Uterus (tissue), 3 donors: ENCODE measurements at regions not wholly inside any gene's neighbourhood (a gene's known extent, or its start where the extent isn't known, plus 50 kb on each side); places are given as distances from the start of the nearest gene placed in this dataset.

Experiments
- DNase-seq, 2 donors: peaks; one replicate each; pipeline ENCODE4 v3.0.0-alpha.2; 2019 to 2020
- H3K27ac ChIP-seq, 2 donors: fragments of 200-600 bp; sonication (generic); 1 replicate in 1 of 2; 2 replicates in 1 of 2; pipeline ENCODE4 v1.5.1; 2016 to 2018
- H3K27me3 ChIP-seq, 2 donors: fragments of 200-600 bp; sonication (generic); one replicate each; pipeline ENCODE4 v1.5.1; 2018 to 2019; ENCODE audit warnings: control low read depth in 1 of 2
- H3K36me3 ChIP-seq, 2 donors: fragments of 200-600 bp; sonication (generic); one replicate each; pipeline ENCODE4 v1.5.1; 2019; ENCODE audit warnings: control low read depth in 1 of 2
- H3K4me1 ChIP-seq, 2 donors: fragments of 200-600 bp; sonication (generic); one replicate each; pipeline ENCODE4 v1.5.1; 2018 to 2019; ENCODE audit warnings: control low read depth in 1 of 2
- H3K4me3 ChIP-seq, 2 donors: fragments of 200-600 bp; sonication (generic); 1 replicate in 1 of 2; 2 replicates in 1 of 2; pipeline ENCODE4 v1.5.1; 2018 to 2019; ENCODE audit warnings: mild to moderate bottlenecking in 1 of 2
- H3K9me3 ChIP-seq, 2 donors: fragments of 200-600 bp; sonication (generic); one replicate each; pipeline ENCODE4 v1.5.1; 2019; ENCODE audit warnings: control low read depth in 1 of 2
- POLR2A ChIP-seq, 2 donors: fragments of 450-650 bp; IDR thresholded peaks; one replicate each; pipeline ENCODE4 v1.6.1; 2016; ENCODE audit warnings: antibody characterized with exemption in 2 of 2, mild to moderate bottlenecking in 1 of 2, moderate library complexity in 1 of 2
- intact Hi-C: fragments of 100-400 bp; cut with DNase I; formaldehyde crosslinking; loops from one replicate; pipeline ENCODE4 v1.15.1; 2023; ENCODE audit warnings: low total_unique reads
- TF ChIP-seq, protein P1 (sequence below), 4 experiments: fragments of 200-600 bp in 2 of 4; fragments of 450-650 bp in 2 of 4; sonication (generic) in 2 of 4; IDR thresholded peaks; one replicate each; pipeline ENCODE4 v1.5.1; 2016 to 2019; ENCODE audit warnings: antibody characterized with exemption in 4 of 4, mild to moderate bottlenecking in 2 of 4, moderate library complexity in 1 of 4
- donor health status: DM: yes; HTN: yes; CAD: no.

DNA sequence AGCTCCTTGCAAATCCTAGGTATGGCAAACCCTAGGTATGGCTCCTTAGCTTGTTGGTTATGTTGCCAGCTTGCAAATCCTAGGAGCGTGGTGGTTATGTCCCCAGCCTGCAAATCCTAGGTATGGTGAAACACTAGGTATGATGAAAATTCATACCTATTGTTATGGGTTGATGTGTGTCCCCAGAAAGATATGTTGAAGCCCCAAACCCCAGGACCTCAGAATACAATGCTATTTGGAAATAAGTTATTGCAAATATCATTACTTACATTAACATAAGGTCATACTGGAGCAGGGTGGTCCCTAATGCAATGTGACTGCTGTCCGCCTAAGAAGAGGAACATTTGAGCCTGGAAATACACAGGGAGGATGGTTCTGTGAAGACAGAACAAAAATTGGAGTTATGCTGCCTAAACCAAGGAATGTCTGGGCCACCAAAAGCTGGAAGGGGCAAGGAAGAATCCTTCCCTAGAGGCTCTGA lies 220.8 kb downstream of the MYCN start:
- Histone ChIP-seq H3K27ac (no peak overlapping the region), H3K36me3 (no peaks in the 10 kb centered on the region), H3K9me3 (no peaks in the 10 kb centered on the region), H3K4me3 (no peak overlapping the region), H3K27me3 (no peaks in the 10 kb centered on the region), H3K4me1 (no peaks in the 10 kb centered on the region)
- no peak for DNase-seq
- intact Hi-C loops, result no loop called here
- TF ChIP-seq, protein P1, sequence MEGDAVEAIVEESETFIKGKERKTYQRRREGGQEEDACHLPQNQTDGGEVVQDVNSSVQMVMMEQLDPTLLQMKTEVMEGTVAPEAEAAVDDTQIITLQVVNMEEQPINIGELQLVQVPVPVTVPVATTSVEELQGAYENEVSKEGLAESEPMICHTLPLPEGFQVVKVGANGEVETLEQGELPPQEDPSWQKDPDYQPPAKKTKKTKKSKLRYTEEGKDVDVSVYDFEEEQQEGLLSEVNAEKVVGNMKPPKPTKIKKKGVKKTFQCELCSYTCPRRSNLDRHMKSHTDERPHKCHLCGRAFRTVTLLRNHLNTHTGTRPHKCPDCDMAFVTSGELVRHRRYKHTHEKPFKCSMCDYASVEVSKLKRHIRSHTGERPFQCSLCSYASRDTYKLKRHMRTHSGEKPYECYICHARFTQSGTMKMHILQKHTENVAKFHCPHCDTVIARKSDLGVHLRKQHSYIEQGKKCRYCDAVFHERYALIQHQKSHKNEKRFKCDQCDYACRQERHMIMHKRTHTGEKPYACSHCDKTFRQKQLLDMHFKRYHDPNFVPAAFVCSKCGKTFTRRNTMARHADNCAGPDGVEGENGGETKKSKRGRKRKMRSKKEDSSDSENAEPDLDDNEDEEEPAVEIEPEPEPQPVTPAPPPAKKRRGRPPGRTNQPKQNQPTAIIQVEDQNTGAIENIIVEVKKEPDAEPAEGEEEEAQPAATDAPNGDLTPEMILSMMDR (IDR thresholded peaks at IDR 0.05), result no peak
- TF ChIP-seq POLR2A (IDR thresholded peaks at IDR 0.05), result no peak

GRCh38 chr2:16160281-16161084 lies 220.1 kb downstream of the MYCN start:
- H3K27me3 ChIP-seq, result no peaks in the 10 kb centered on the region
- intact Hi-C loops, result no loop called here
- H3K4me3 ChIP-seq, result no peak overlapping the region
- TF ChIP-seq, protein P1 (IDR thresholded peaks at IDR 0.05), result no peak
- no peak for TF ChIP-seq POLR2A (IDR thresholded peaks at IDR 0.05)
- no peak overlapping the region for H3K27ac ChIP-seq
- H3K9me3 ChIP-seq, result no peaks in the 10 kb centered on the region
- H3K4me1 ChIP-seq, result no peaks in the 10 kb centered on the region
- DNase-seq, result no peak
- no peaks in the 10 kb centered on the region for H3K36me3 ChIP-seq

- H3K36me3 ChIP-seq, result no peaks in the 10 kb centered on the region
- no peaks in the 10 kb centered on the region for H3K4me1 ChIP-seq
- no peak for DNase-seq
- intact Hi-C loops, result no loop called here
- H3K4me3 ChIP-seq, result no peak overlapping the region
- no peaks in the 10 kb centered on the region for H3K27me3 ChIP-seq
- H3K27ac ChIP-seq, result no peak overlapping the region
- TF ChIP-seq, protein P1 (IDR thresholded peaks at IDR 0.05), result no peak
- no peak for TF ChIP-seq POLR2A (IDR thresholded peaks at IDR 0.05)
- H3K9me3 ChIP-seq, result no peaks in the 10 kb centered on the region
Observed at GRCh38 chr2:16156411-16156810, 216.1 kb downstream of the MYCN start.

DNA sequence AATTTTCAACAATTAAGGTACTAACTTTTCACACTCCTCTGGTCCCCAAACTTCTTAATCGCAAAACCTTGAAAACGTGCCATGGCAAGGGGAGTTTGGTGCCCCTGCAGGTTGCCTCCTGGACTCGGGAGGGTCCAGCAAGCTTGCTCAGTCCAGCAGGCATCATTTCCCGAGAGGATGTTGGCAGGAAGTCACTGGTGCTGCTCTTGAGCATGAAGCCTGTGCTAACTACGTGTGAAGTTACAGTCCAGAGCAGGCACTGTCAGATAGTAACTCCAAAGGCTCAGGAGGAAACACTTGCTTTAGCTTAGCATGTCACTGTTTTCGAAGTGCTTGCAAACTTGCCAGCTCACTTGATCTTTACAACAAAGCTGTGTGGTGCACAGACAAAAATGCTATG lies 215.4 kb downstream of the MYCN start:
- no peaks in the 10 kb centered on the region for H3K4me1 ChIP-seq
- no peak for DNase-seq
- no peak overlapping the region for H3K27ac ChIP-seq
- intact Hi-C loops, result no loop called here
- TF ChIP-seq, protein P1 (IDR thresholded peaks at IDR 0.05), result no peak
- TF ChIP-seq POLR2A (IDR thresholded peaks at IDR 0.05), result no peak
- H3K9me3 ChIP-seq, result no peaks in the 10 kb centered on the region
- H3K4me3 ChIP-seq, result no peak overlapping the region
- H3K27me3 ChIP-seq, result no peaks in the 10 kb centered on the region
- no peaks in the 10 kb centered on the region for H3K36me3 ChIP-seq

- intact Hi-C loops, result no loop called here
- no peak overlapping the region for H3K4me3 ChIP-seq
- no peak overlapping the region for H3K27ac ChIP-seq
- no peaks in the 10 kb centered on the region for H3K9me3 ChIP-seq
- DNase-seq, result no peak
- no peaks in the 10 kb centered on the region for H3K27me3 ChIP-seq
- no peaks in the 10 kb centered on the region for H3K36me3 ChIP-seq
- no peak for TF ChIP-seq POLR2A (IDR thresholded peaks at IDR 0.05)
- TF ChIP-seq, protein P1 (IDR thresholded peaks at IDR 0.05), result no peak
- H3K4me1 ChIP-seq, result no peaks in the 10 kb centered on the region
Observed at GRCh38 chr2:16155366-16155765, 215.0 kb downstream of the MYCN start.
